A549 (cell line): ENCODE measurements at regions not wholly inside any gene's neighbourhood (a gene's known extent, or its start where the extent isn't known, plus 50 kb on each side); places are given as distances from the start of the nearest gene placed in this dataset.

Experiments used
- ATAC-seq, 2 experiments: fragments of 200-7000 bp in 1 of 2; fragments of >200 bp in 1 of 2; cut with Nextera tagmentation in 1 of 2; cut with Tn5 transposase in 1 of 2; 3 replicates each; pipeline versions ENCODE4 v1.8.0 to v1.9.1; 2018 to 2020; ENCODE audit warnings: mild to moderate bottlenecking in 1 of 2, moderate library complexity in 1 of 2
- CTCF ChIA-PET: fragments of 300-600 bp; sonication (Branson Sonifier 250); formaldehyde crosslinking; extraction: SDS; loops from one replicate; lab custom pipeline; 2021; ENCODE audit warnings: antibody characterized with exemption, inconsistent platforms; lab: Yijun Ruan, JAX
- POLR2A ChIA-PET: fragments of 350-600 bp; formaldehyde crosslinking; extraction: SDS; loops from one replicate; lab custom pipeline; 2021; ENCODE audit warnings: antibody characterized with exemption, inconsistent platforms; lab: Yijun Ruan, JAX
- DNase-seq, 2 experiments: peaks; one replicate each; pipeline versions ENCODE4 v3.0.0 to v3.0.0-alpha.2; 2011 to 2016; ENCODE audit warnings: low read depth in 1 of 2, low spot score in 1 of 2
- FAIRE-seq: peaks from 2 replicates; lab custom pipeline; 2011; peaks lifted over from hg19 to GRCh38; lab: Jason Lieb, UNC
- H3K27ac ChIP-seq, 2 experiments: fragments of >200 bp; sonication (Bioruptor Twin); formaldehyde crosslinking; 3 replicates each; pipeline ENCODE4 v1.5.1; 2016 to 2017
- H3K4me1 ChIP-seq: fragments of >200 bp; sonication (Bioruptor Twin); formaldehyde crosslinking; 3 replicates; pipeline ENCODE4 v1.6.1; 2016
- H3K4me2 ChIP-seq: fragments of >200 bp; sonication (Bioruptor Twin); formaldehyde crosslinking; 3 replicates; pipeline ENCODE4 v1.6.1; 2016
- H3K4me3 ChIP-seq: fragments of >200 bp; sonication (Bioruptor Twin); formaldehyde crosslinking; 3 replicates; pipeline ENCODE4 v1.5.1; 2016
- H3K9me3 ChIP-seq: fragments of >200 bp; sonication (Bioruptor Twin); formaldehyde crosslinking; 3 replicates; pipeline ENCODE4 v1.6.1; 2016
- CBX2 ChIP-seq: fragments of 200-600 bp; sonication (generic); IDR thresholded peaks from 2 replicates; pipeline ENCODE4 v1.6.1; 2016; ENCODE audit warnings: low read depth, mild to moderate bottlenecking, borderline replicate concordance
- CEBPB ChIP-seq, 2 experiments: fragments of >200 bp in 1 of 2; sonication (Bioruptor Twin) in 1 of 2; formaldehyde crosslinking in 1 of 2; IDR thresholded peaks; 2 replicates each; pipeline ENCODE4 v1.6.1; 2012 to 2016
- CHD4 ChIP-seq: fragments of 200-600 bp; sonication (generic); IDR thresholded peaks from 2 replicates; pipeline ENCODE4 v1.6.1; 2016; ENCODE audit warnings: antibody characterized with exemption, mild to moderate bottlenecking, borderline replicate concordance
- GATA3 ChIP-seq: IDR thresholded peaks from 2 replicates; pipeline ENCODE4 v1.6.1; 2012; ENCODE audit warnings: borderline replicate concordance
- HEYL ChIP-seq: fragments of 250-450 bp; sonication (Bioruptor Pico); IDR thresholded peaks from 2 replicates; pipeline ENCODE4 v1.8.0; 2021; ENCODE audit warnings: mild to moderate bottlenecking, moderate library complexity
- HMGXB4 ChIP-seq: fragments of 250-450 bp; sonication (Bioruptor Pico); IDR thresholded peaks from 2 replicates; pipeline ENCODE4 v1.5.0; 2021; ENCODE audit warnings: mild to moderate bottlenecking, moderate library complexity, borderline replicate concordance
- JUN ChIP-seq, 2 experiments: fragments of >200 bp; sonication (Bioruptor Twin); formaldehyde crosslinking; IDR thresholded peaks; 2 replicates in 1 of 2; 3 replicates in 1 of 2; pipeline ENCODE4 v1.6.1; 2016 to 2017
- NPAS2 ChIP-seq: fragments of 250-450 bp; sonication (Bioruptor Pico); IDR thresholded peaks from 2 replicates; pipeline ENCODE4 v1.8.0; 2022; ENCODE audit warnings: mild to moderate bottlenecking, moderate library complexity, borderline replicate concordance
- NR3C1 ChIP-seq: fragments of >200 bp; sonication (Bioruptor Twin); formaldehyde crosslinking; IDR thresholded peaks from 3 replicates; pipeline ENCODE4 v1.6.1; 2017
- PHF8 ChIP-seq: fragments of 200-600 bp; sonication (generic); IDR thresholded peaks from 2 replicates; pipeline ENCODE4 v1.6.1; 2016; ENCODE audit warnings: low read depth, mild to moderate bottlenecking, antibody characterized with exemption, moderate library complexity, borderline replicate concordance
- POLR2A ChIP-seq: IDR thresholded peaks from 2 replicates; pipeline ENCODE4 v1.6.1; 2012; ENCODE audit warnings: mild to moderate bottlenecking, low read length
- POLR2AphosphoS2 ChIP-seq: conservative IDR thresholded peaks from 2 replicates; pipeline ENCODE4 v1.6.1; 2012; ENCODE audit warnings: low read length, improper control_type of control experiment, inconsistent platforms
- RAD21 ChIP-seq, 2 experiments: fragments of >200 bp in 1 of 2; sonication (Bioruptor Twin) in 1 of 2; formaldehyde crosslinking in 1 of 2; IDR thresholded peaks in 1 of 2; conservative IDR thresholded peaks in 1 of 2; 2 replicates in 1 of 2; 3 replicates in 1 of 2; pipeline ENCODE4 v1.6.1; 2012 to 2018; ENCODE audit warnings: inconsistent platforms in 1 of 2
- RARB ChIP-seq: fragments of 250-450 bp; sonication (Bioruptor Pico); IDR thresholded peaks from 2 replicates; pipeline ENCODE4 v1.8.0; 2021; ENCODE audit warnings: mild to moderate bottlenecking, moderate library complexity
- REST ChIP-seq: fragments of 200-600 bp; sonication (generic); IDR thresholded peaks from 2 replicates; pipeline ENCODE4 v1.6.1; 2016; ENCODE audit warnings: antibody characterized with exemption, mild to moderate bottlenecking, moderate library complexity
- SREBF2 ChIP-seq: fragments of 450-650 bp; IDR thresholded peaks from 2 replicates; pipeline ENCODE4 v1.6.1; 2014; ENCODE audit warnings: mild to moderate bottlenecking, moderate library complexity
- TFCP2L1 ChIP-seq: fragments of 250-450 bp; sonication (Bioruptor Pico); IDR thresholded peaks from 2 replicates; pipeline ENCODE4 v1.5.0; 2021; ENCODE audit warnings: mild to moderate bottlenecking
- ZFP36 ChIP-seq: fragments of 450-650 bp; IDR thresholded peaks from 2 replicates; pipeline ENCODE4 v1.6.1; 2014; ENCODE audit warnings: borderline replicate concordance; ENCODE audit not compliant: partially characterized antibody
- ZNF302 ChIP-seq: fragments of 250-450 bp; sonication (Bioruptor Pico); IDR thresholded peaks from 2 replicates; pipeline ENCODE4 v1.9.0; 2021; ENCODE audit warnings: inconsistent platforms, mild to moderate bottlenecking, moderate library complexity
- WGBS: methylation state at CpG from one replicate; pipeline ENCODE4 v1.1.6; 2017; ENCODE audit errors: missing lambda C conversion rate; 5-methylcytosine and 5-hydroxymethylcytosine counted together
- TF ChIP-seq, protein P1 (sequence below): fragments of 150-350 bp; IDR thresholded peaks from 2 replicates; pipeline ENCODE4 v1.6.1; 2014; ENCODE audit warnings: low read depth, mild to moderate bottlenecking, low read length
- TF ChIP-seq, protein P2 (sequence below): fragments of >200 bp; sonication (Bioruptor Twin); formaldehyde crosslinking; IDR thresholded peaks from 2 replicates; pipeline ENCODE4 v1.6.1; 2016
- TF ChIP-seq, protein P3 (sequence below): fragments of >200 bp; sonication (Bioruptor Twin); formaldehyde crosslinking; IDR thresholded peaks from 3 replicates; pipeline ENCODE4 v1.6.1; 2016
- TF ChIP-seq, protein P4 (sequence below): fragments of 450-650 bp; IDR thresholded peaks from 2 replicates; pipeline ENCODE4 v1.6.1; 2014; ENCODE audit warnings: antibody characterized with exemption

DNA sequence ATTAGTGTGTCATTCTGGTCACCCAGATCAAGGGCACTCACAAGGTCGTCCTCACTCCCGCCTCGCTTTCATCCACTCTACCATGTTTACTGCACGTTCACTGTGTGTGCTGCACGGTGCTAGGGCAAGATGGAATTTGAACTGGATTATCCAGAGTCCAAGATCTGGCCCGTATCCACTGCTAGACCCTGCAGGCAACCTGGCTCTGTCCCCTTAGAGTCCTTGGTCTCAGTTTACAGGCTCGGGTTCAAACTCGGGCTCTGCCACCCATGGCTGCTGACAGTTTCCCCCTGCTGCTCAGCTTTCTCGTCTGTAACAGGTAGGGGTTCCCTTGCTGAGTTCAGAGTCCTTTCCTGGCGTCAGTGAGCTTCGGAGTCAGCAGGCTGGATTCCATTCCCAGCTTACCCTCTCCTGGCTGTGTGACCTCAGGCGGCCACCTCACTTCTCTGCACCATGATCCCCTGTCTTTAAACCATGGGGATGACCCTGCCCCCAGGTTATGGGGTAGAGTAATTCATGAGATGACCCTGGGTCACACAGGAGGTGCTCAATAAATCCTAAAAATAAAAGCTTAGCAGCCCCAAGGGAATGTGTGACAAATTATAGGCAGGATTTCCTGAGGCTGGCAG is 79.6 kb upstream of the SLC6A6 start (continued):
- TF ChIP-seq, protein P1, sequence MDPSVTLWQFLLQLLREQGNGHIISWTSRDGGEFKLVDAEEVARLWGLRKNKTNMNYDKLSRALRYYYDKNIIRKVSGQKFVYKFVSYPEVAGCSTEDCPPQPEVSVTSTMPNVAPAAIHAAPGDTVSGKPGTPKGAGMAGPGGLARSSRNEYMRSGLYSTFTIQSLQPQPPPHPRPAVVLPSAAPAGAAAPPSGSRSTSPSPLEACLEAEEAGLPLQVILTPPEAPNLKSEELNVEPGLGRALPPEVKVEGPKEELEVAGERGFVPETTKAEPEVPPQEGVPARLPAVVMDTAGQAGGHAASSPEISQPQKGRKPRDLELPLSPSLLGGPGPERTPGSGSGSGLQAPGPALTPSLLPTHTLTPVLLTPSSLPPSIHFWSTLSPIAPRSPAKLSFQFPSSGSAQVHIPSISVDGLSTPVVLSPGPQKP = no peak
- no peak for TF ChIP-seq TFCP2L1 (CRISPR knock-in tag)
- TF ChIP-seq GATA3 = no peak
- TF ChIP-seq, protein P2, sequence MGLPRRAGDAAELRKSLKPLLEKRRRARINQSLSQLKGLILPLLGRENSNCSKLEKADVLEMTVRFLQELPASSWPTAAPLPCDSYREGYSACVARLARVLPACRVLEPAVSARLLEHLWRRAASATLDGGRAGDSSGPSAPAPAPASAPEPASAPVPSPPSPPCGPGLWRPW = no peak
- TF ChIP-seq, all 56 proteins: peak for 0

DNA sequence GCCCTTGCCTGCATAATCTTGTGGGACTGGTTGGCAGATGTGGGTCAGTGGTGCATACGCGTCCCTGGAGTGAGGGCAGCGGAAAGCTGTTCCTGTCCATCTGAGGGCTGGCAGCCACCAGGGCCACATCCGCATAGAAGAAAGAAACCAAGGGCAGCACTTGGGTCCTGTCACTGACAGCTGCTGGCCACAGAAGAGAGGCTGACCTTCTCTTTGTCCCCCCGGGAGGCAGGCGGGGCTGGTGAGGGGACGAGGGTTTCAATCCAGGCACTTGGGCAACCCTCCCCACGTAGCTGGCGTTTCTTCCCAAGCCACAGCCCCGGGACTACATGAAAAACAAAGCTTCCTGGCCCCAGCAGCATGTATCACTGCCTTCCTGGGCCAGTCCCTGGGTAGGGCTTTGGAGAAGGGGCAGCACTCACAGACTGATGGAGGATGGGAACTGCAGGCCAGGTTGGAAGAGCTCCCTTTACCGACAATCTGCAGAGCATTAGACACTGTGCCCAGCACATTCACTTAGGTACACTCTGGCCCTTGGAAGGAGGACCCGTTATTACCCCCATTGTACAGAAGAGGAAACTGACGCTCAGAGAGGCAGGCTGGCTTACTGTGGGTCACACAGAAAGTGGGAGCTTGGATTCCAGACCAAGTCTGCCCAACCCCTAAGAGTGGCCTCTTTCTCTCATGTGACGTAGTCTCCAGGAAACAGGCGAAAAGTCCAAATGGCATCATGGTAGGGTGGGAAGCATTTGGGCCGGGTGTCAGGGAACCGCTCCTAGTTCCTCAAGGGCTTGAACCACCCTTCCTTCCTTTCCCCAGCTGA is 78.8 kb upstream of the SLC6A6 start:
- DNase-seq = no peak
- ATAC-seq = 0 out of 6 replicates have a peak, but pooled peaks of 1 of the 2 experiments have one; percentile 7
- Histone ChIP-seq H3K4me2 (no peak overlapping the region), H3K4me3 (no peak overlapping the region), H3K9me3 (no peaks in the 10 kb centered on the region), H3K27ac (no peak overlapping the region), H3K4me1 (peaks cover 6% of the 10 kb centered on the region; the same call in 1 of the 3 replicates)
- no peak for FAIRE-seq
- POLR2A ChIA-PET = no interaction called here
- WGBS = 88% methylated on average over 17 of the region's 17 CpGs
- TF ChIP-seq CHD4 (no peak), POLR2A (no peak), REST (no peak), ZNF302 (no peak), PHF8 (no peak), NR3C1 (no peak), RAD21 (conservative IDR thresholded peaks at IDR 0.05 in 1 of 2, IDR thresholded peaks at IDR 0.05 in 1 of 2) (no peak), CEBPB (IDR thresholded peaks at IDR 0.05) (no peak), POLR2AphosphoS2 (no peak), JUN (IDR thresholded peaks at IDR 0.05) (no peak), ZFP36 (no peak), NPAS2 (CRISPR knock-in tag) (no peak), HEYL (CRISPR knock-in tag) (no peak), RARB (CRISPR knock-in tag) (no peak), CBX2 (no peak), TFCP2L1 (CRISPR knock-in tag) (no peak), HMGXB4 (CRISPR knock-in tag) (no peak), SREBF2 (no peak)
- TF ChIP-seq, protein P3, sequence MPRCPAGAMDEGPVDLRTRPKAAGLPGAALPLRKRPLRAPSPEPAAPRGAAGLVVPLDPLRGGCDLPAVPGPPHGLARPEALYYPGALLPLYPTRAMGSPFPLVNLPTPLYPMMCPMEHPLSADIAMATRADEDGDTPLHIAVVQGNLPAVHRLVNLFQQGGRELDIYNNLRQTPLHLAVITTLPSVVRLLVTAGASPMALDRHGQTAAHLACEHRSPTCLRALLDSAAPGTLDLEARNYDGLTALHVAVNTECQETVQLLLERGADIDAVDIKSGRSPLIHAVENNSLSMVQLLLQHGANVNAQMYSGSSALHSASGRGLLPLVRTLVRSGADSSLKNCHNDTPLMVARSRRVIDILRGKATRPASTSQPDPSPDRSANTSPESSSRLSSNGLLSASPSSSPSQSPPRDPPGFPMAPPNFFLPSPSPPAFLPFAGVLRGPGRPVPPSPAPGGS = no peak
- TF ChIP-seq, protein P4, sequence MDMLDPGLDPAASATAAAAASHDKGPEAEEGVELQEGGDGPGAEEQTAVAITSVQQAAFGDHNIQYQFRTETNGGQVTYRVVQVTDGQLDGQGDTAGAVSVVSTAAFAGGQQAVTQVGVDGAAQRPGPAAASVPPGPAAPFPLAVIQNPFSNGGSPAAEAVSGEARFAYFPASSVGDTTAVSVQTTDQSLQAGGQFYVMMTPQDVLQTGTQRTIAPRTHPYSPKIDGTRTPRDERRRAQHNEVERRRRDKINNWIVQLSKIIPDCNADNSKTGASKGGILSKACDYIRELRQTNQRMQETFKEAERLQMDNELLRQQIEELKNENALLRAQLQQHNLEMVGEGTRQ = no peak
- CTCF ChIA-PET = interaction anchor here (0.7 to 1.2 kb wide), 3 partner anchors 9 to 145 kb away, joined by 3 read pairs; no protein-coding TSS in a partner anchor
